ENCODE measurements at regions not wholly inside any gene's neighbourhood (a gene's known extent, or its start where the extent isn't known, plus 50 kb on each side); places are given as distances from the start of the nearest gene placed in this dataset.

DNA sequence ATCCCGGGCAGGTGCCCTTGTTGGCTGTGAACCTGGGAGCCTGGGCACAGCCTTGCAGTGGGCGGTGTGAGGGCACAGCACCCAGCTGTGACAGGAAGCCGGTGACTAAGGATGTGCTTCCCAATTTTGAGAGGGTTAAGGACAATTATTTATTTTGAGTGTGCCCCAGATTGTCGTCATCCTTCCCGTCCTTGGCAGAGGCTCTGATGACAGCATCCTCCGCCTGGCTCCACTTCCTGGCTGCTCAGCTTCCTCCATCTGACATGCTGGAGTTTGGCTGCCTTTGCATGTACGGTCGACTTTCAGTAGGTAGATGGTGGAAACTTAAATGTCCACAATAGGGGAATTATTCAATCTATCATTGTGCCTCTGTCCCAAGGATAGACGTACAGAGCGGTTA, 282.4 kb upstream of the EEF2KMT start:
- H3K27me3 ChIP-seq (ENCODE audit: insufficient read depth, poor library complexity, severe bottlenecking): no peaks in the 10 kb centered on the region
- no peaks in the 10 kb centered on the region for H3K9me3 ChIP-seq (ENCODE audit: severe bottlenecking)
- no peak for ATAC-seq (ENCODE audit: low read depth)
- no peaks in the 10 kb centered on the region for H3K4me1 ChIP-seq (ENCODE audit: insufficient read depth, poor library complexity, severe bottlenecking)
- DNase-seq (ENCODE audit: low spot score): no peak
- H3K4me3 ChIP-seq (ENCODE audit: severe bottlenecking): no peak overlapping the region
- TF ChIP-seq, protein P1, sequence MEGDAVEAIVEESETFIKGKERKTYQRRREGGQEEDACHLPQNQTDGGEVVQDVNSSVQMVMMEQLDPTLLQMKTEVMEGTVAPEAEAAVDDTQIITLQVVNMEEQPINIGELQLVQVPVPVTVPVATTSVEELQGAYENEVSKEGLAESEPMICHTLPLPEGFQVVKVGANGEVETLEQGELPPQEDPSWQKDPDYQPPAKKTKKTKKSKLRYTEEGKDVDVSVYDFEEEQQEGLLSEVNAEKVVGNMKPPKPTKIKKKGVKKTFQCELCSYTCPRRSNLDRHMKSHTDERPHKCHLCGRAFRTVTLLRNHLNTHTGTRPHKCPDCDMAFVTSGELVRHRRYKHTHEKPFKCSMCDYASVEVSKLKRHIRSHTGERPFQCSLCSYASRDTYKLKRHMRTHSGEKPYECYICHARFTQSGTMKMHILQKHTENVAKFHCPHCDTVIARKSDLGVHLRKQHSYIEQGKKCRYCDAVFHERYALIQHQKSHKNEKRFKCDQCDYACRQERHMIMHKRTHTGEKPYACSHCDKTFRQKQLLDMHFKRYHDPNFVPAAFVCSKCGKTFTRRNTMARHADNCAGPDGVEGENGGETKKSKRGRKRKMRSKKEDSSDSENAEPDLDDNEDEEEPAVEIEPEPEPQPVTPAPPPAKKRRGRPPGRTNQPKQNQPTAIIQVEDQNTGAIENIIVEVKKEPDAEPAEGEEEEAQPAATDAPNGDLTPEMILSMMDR (IDR thresholded peaks at IDR 0.05; ENCODE audit: poor library complexity, severe bottlenecking): no peak
- H3K36me3 ChIP-seq (ENCODE audit: low read depth): no peaks in the 10 kb centered on the region
- H3K27ac ChIP-seq (ENCODE audit: poor library complexity, severe bottlenecking): no peak overlapping the region

GRCh38 chr16:5378531-5378930, 280.9 kb upstream of the EEF2KMT start:
- no peaks in the 10 kb centered on the region for H3K27me3 ChIP-seq (ENCODE audit: insufficient read depth, poor library complexity, severe bottlenecking)
- no peaks in the 10 kb centered on the region for H3K4me1 ChIP-seq (ENCODE audit: insufficient read depth, poor library complexity, severe bottlenecking)
- DNase-seq (ENCODE audit: low spot score) (no peak), ATAC-seq (ENCODE audit: low read depth) (no peak)
- no peak overlapping the region for H3K27ac ChIP-seq (ENCODE audit: poor library complexity, severe bottlenecking)
- TF ChIP-seq, protein P1 (IDR thresholded peaks at IDR 0.05; ENCODE audit: poor library complexity, severe bottlenecking): no peak
- H3K36me3 ChIP-seq (ENCODE audit: low read depth): no peaks in the 10 kb centered on the region
- no peak overlapping the region for H3K4me3 ChIP-seq (ENCODE audit: severe bottlenecking)
- no peaks in the 10 kb centered on the region for H3K9me3 ChIP-seq (ENCODE audit: severe bottlenecking)

- TF ChIP-seq, protein P1 (IDR thresholded peaks at IDR 0.05; ENCODE audit: poor library complexity, severe bottlenecking): no peak
- no peaks in the 10 kb centered on the region for H3K9me3 ChIP-seq (ENCODE audit: severe bottlenecking)
- ATAC-seq (ENCODE audit: low read depth): no peak
- DNase-seq (ENCODE audit: low spot score): no peak
- no peak overlapping the region for H3K27ac ChIP-seq (ENCODE audit: poor library complexity, severe bottlenecking)
- no peaks in the 10 kb centered on the region for H3K4me1 ChIP-seq (ENCODE audit: insufficient read depth, poor library complexity, severe bottlenecking)
- H3K4me3 ChIP-seq (ENCODE audit: severe bottlenecking): no peak overlapping the region
- no peaks in the 10 kb centered on the region for H3K36me3 ChIP-seq (ENCODE audit: low read depth)
- H3K27me3 ChIP-seq (ENCODE audit: insufficient read depth, poor library complexity, severe bottlenecking): no peaks in the 10 kb centered on the region
Observed at GRCh38 chr16:5377280-5377898, 279.8 kb upstream of the EEF2KMT start.

- no peak for ATAC-seq (ENCODE audit: low read depth)
- H3K4me3 ChIP-seq (ENCODE audit: severe bottlenecking): no peak overlapping the region
- no peaks in the 10 kb centered on the region for H3K9me3 ChIP-seq (ENCODE audit: severe bottlenecking)
- H3K27me3 ChIP-seq (ENCODE audit: insufficient read depth, poor library complexity, severe bottlenecking): no peaks in the 10 kb centered on the region
- H3K36me3 ChIP-seq (ENCODE audit: low read depth): no peaks in the 10 kb centered on the region
- TF ChIP-seq, protein P1 (IDR thresholded peaks at IDR 0.05; ENCODE audit: poor library complexity, severe bottlenecking): no peak
- H3K27ac ChIP-seq (ENCODE audit: poor library complexity, severe bottlenecking): no peak overlapping the region
- no peak for DNase-seq (ENCODE audit: low spot score)
- no peaks in the 10 kb centered on the region for H3K4me1 ChIP-seq (ENCODE audit: insufficient read depth, poor library complexity, severe bottlenecking)
Observed at GRCh38 chr16:5374184-5374583, 276.6 kb upstream of the EEF2KMT start.

GRCh38 chr16:5367951-5368350, 270.4 kb upstream of the EEF2KMT start:
- no peak overlapping the region for H3K27ac ChIP-seq (ENCODE audit: poor library complexity, severe bottlenecking)
- H3K4me1 ChIP-seq (ENCODE audit: insufficient read depth, poor library complexity, severe bottlenecking): no peaks in the 10 kb centered on the region
- no peak overlapping the region for H3K4me3 ChIP-seq (ENCODE audit: severe bottlenecking)
- H3K36me3 ChIP-seq (ENCODE audit: low read depth): no peaks in the 10 kb centered on the region
- ATAC-seq (ENCODE audit: low read depth): no peak
- H3K9me3 ChIP-seq (ENCODE audit: severe bottlenecking): no peaks in the 10 kb centered on the region
- DNase-seq (ENCODE audit: low spot score): no peak
- H3K27me3 ChIP-seq (ENCODE audit: insufficient read depth, poor library complexity, severe bottlenecking): no peaks in the 10 kb centered on the region
- TF ChIP-seq, protein P1 (IDR thresholded peaks at IDR 0.05; ENCODE audit: poor library complexity, severe bottlenecking): no peak
